Stimulated activated CD4-positive, alpha-beta T cell treated with anti-CD3 and anti-CD28 coated beads, TNF-alpha, amount 100 ng/mL, for 24 hours (primary cell): ENCODE measurements at regions not wholly inside any gene's neighbourhood (a gene's known extent, or its start where the extent isn't known, plus 50 kb on each side); places are given as distances from the start of the nearest gene placed in this dataset.
"Not testable (repeated sequence)": the region's sequence is repeated elsewhere in the genome, so short reads cannot be mapped to it uniquely, and the experiment has no call there.

Experiments used
- DNase-seq, 3 experiments: peaks; one replicate each; pipeline ENCODE4 v3.0.0-alpha.2; 2020; ENCODE audit warnings: low read depth in 3 of 3

DNA sequence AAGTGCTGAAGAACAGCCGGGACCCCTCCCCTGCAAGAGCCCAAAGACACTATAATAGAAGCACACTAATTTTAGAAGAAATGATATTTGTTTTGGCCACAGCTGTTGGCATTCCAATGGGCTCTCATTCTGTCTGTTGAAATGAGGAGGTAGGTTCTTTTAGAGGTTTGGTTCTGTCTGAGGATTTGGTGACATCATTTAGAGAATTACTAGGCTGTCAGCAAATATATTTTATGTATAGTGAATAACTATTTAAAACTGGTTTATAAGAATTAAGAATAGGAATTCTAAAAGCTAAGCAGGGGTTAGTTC, 200.7 kb upstream of the SLC38A2 start:
- DNase-seq, result no peak

GRCh38 chr12:46572644-46573346, 200.2 kb upstream of the SLC38A2 start:
- DNase-seq, result no peak

GRCh38 chr12:46571608-46572007, 199.0 kb upstream of the SLC38A2 start:
- DNase-seq, result no peak

- no peak for DNase-seq
These were observed 197.4 kb upstream of the SLC38A2 start for GRCh38 chr12:46569826-46570439.

DNA sequence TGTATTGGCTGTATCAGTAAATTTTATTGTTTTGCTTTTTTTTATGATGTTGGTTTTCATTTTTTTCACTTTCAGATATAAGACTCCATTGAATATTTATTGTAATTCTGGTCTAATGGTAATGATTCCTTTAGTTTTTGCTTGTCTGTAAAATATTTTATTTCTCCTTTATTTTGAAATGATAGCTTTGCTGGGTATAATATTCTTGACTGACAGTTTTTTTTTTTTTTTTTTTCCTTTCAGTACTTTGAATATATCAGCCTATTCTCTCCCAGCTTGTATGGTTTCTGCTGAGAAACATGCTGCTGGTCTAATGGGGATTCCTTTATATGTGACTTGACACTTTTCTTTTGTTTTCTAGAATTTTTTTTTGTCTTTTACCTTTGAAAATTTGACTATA, 195.1 kb upstream of the SLC38A2 start:
- no peak for DNase-seq

GRCh38 chr12:46562625-46563225, 190.2 kb upstream of the SLC38A2 start:
- DNase-seq, result no peak

DNA sequence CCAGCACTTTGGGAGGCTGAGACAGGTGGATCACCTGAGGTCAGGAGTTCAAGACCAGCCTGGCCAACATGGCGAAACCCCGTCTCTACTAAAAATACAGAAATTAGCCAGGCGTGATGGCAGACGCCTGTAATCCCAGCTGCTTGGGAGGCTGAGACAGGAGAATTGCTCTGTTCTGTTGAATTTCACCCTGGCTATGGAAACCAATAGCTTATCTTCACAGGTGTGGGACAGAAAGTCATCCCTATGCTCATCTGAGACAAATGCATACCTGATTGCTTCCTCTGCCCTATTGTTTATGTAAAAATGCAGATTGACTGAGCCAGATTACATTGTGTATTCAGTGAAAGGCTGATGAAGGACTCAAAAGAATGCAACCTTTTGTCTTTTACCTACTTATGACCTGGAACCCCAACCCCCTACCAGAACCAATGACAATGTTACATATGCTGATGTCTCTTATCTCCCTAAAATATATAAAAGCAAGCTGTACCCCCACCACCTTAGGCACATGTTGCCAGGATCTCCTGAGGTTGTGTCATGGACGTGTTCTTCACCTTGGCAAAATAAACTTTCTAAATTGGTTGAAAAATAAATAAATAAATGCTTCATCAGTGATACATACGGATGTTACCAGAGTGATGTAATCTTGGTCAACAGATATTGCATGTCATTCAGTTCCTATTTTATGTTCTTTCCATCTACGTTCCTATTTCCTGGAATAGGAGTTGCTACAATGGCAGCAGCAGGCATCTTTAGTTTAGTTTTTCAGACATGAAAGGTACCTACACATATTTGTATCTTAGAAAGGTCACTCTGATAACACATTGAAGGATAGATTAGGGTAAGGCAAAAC, 189.4 kb upstream of the SLC38A2 start:
- not testable (repeated sequence) for DNase-seq

GRCh38 chr12:46560874-46561273, 188.3 kb upstream of the SLC38A2 start:
- DNase-seq, result no peak

DNA sequence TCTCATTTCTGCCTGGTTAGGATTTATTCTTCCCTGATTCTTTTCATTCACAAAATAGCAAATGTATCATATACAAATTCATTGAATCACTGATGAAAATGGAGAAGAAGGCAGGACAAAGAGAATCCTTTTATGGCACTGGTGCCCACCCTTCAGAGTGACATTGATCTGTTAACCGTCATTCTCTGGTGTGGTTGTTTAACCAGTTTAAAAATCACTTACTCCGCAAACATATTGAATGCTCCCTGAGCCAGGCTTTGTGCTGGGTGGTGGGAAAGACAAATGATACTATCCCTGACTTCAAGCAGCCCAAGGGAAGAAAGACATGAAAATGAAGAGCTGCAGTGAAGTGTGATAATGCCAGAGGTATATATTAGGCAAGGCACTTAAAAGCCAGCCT, 187.5 kb upstream of the SLC38A2 start:
- no peak for DNase-seq

DNA sequence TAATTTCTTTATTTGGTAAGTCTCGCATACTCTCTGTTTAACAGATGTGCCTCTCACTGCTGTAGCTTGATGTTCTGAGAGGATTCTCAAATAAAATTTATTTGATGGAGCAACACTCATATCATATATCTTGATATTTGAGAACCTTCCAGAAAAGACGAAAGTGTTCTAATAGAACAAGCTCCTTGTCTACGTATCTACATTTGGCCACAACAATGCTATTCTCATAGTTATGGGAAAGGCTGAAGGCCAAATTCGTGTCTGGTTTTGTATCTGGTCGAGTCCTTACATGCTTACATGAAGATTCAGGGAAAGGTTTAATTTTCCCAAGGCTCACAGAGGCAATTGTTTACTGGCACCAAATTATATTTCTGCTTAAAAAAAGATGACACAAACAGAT, 186.7 kb upstream of the SLC38A2 start:
- no peak for DNase-seq

DNA sequence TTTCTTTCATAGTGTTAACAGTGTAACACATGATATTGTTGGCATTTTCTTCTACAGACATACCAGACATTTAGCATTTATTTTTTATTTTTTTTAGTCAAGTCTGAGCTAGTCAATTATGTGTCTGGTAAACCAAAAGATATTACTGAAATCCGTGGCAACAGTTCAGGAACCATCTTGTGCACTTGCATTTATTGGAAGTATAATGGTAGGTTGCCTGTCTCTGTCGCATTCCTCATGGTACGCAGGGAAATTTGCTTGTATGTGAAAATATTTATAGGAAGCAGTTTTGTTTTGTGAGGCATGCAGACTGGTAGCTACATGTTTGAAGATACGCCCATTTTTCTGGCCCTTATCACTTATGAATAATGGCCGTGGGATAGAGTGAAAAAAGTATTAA, 186.1 kb upstream of the SLC38A2 start:
- DNase-seq, result no peak

- no peak for DNase-seq
These were observed 185.2 kb upstream of the SLC38A2 start for GRCh38 chr12:46557539-46558373.

DNA sequence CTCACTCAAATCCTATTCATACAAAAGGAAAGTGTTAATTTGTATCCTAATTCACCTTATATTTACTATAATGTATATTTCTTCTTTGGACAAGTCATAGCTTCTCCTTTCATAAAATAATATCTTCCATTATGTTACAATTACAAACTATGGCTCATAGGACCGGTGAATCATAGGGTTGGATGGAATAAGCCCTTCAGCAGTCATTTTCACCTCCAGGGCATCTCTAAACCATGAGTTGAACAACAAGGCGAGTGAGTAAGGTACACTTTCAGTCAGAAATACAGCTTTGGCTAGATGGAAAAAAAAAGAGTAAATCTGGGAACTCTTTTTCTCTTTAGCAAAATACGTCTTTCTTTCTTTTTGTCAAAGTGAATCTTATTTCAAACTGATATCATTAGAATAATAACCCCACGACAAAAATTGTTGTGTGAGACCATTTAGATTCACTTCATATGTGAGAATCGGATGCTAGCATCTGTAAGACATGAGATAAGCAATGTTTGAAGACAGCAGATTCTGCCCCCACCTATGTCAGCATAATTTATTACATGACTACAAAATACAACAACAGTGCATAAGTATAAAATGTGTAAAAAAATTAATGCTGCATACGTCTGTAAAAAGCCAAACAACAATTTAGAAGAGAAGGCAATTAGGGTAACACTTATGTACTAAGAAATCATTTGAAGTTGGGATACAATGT, 184.4 kb upstream of the SLC38A2 start:
- DNase-seq, result no peak

DNA sequence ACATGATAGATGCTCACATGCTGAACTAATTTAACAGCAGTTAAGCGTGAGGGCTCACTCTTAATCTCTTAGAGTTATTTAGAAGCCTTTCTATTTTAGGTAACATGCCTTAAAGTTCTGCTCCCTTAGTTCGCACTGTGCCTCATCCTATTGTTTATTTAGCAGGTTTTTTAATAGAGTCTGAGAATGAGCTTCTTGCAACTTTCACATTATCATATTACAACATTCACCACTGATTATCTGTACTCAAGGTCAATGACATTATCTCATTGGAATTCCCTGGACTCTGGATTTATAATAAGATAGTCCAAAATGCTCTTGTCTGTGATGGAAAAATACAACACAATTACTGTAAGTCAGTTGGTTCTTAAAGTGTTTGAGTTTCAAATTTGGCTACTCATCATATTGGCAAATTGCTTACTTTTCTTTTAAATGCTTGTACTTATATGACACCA, 183.6 kb upstream of the SLC38A2 start:
- no peak for DNase-seq

GRCh38 chr12:46555406-46555852, 182.9 kb upstream of the SLC38A2 start:
- DNase-seq, result no peak

DNA sequence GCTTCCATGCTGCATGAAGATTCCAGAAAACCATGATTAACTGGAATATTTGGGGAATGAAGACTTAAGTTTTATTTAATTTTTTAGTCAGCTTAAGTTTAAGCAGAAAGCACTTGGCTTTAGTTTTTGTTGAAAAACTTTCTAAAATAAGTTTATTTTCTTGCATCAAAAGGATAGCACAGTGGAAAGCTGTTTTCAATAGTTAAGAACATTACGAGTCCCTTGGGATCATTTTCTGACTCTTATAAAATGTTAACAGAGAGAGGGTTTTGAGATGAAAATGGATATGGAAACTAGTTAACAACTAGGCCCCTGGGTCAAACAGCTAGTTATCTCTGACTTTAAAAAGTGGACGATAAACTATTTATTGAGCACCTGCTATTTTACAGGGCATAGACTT, 181.9 kb upstream of the SLC38A2 start:
- DNase-seq, result no peak

GRCh38 chr12:46553911-46554310, 181.3 kb upstream of the SLC38A2 start:
- DNase-seq, result no peak

DNA sequence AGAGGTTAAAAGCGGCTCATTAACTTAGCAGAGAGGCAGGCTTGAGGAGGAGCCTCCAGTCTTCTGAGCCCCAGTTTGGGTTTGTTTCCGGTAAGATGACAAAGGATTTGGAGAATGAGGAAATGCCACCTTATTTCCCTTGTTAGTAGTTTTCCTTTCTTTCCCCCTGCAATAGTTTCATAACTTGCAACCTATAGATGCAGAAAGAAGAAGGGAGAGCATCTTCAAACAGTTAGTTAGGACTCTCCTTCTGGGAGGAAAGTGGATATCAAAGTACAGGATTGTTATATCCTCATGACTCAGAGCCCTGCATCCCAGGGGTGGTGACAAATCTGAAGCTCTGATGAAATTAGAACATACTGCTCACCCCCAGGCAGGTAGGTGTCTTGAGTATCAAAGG, 180.7 kb upstream of the SLC38A2 start:
- no peak for DNase-seq

DNA sequence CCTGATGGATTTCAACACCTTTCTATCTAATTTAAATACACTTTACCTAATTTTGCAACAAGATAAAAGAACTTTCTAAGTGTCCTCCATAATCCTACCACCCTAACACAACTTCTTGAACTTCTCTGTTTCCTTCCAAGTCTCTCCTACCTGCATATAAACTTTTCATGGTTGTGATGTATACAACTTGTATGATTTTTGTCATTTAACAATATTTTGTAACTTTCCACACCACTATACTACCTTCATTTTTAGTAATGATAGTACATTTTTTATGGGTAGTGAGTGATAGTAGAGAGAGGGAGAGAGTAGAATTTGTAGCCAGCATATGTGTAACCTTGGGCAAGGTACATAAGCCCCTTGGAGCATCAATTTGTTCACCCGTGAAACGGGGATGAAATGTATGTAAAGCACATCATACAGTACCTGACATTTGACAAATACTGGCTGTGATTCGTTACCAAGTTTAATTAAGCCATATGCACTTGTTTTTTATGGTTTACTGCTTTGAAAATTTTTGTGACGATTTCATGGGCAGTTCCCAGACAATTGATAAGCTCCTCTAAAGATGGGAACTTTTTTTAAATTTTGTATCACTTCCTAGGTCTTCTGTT, 177.8 kb upstream of the SLC38A2 start:
- DNase-seq, result no peak

GRCh38 chr12:46549527-46550265, 177.1 kb upstream of the SLC38A2 start:
- peak in 2 of 3 experiments; percentile 24 to 39 for DNase-seq
